Gastroesophageal sphincter (tissue), 4 donors: ENCODE measurements at regions not wholly inside any gene's neighbourhood (a gene's known extent, or its start where the extent isn't known, plus 50 kb on each side); places are given as distances from the start of the nearest gene placed in this dataset.

ENCODE experiments used
- ATAC-seq: fragments of 150-250 bp; one replicate; pipeline ENCODE4 v1.9.1; 2016; ENCODE audit warnings: mild to moderate bottlenecking, moderate library complexity
- H3K27ac ChIP-seq, 4 donors: fragments of 200-600 bp; sonication (generic) in 3 of 4; 1 replicate in 3 of 4; 2 replicates in 1 of 4; pipeline ENCODE4 v1.5.1; 2016 to 2019
- H3K27me3 ChIP-seq: fragments of 200-600 bp; sonication (generic); one replicate; pipeline ENCODE4 v1.5.1; 2019
- H3K36me3 ChIP-seq, 2 donors: fragments of 200-600 bp; sonication (generic); one replicate each; pipeline ENCODE4 v1.5.1; 2019; ENCODE audit warnings: control low read depth in 1 of 2
- H3K4me1 ChIP-seq, 3 donors: fragments of 200-600 bp; sonication (generic); 1 replicate in 2 of 3; 2 replicates in 1 of 3; pipeline ENCODE4 v1.5.1; 2016 to 2019; ENCODE audit warnings: control low read depth in 2 of 3
- H3K4me3 ChIP-seq, 2 donors: fragments of 200-600 bp; sonication (generic); one replicate each; pipeline ENCODE4 v1.5.1; 2019; ENCODE audit warnings: mild to moderate bottlenecking in 1 of 2, moderate library complexity in 1 of 2
- H3K9me3 ChIP-seq, 3 donors: fragments of 200-600 bp; sonication (generic); one replicate each; pipeline ENCODE4 v1.5.1; 2017 to 2019; ENCODE audit warnings: control low read depth in 2 of 3
- EP300 ChIP-seq: sonication (generic); formaldehyde crosslinking; IDR thresholded peaks from one replicate; pipeline ENCODE4 v1.6.1; 2017; ENCODE audit warnings: antibody characterized with exemption, mild to moderate bottlenecking
- POLR2A ChIP-seq, 2 donors: fragments of 450-650 bp; IDR thresholded peaks; one replicate each; pipeline ENCODE4 v1.6.1; 2017; ENCODE audit warnings: antibody characterized with exemption in 2 of 2, mild to moderate bottlenecking in 2 of 2, moderate library complexity in 1 of 2
- POLR2AphosphoS5 ChIP-seq: sonication (generic); formaldehyde crosslinking; IDR thresholded peaks from one replicate; pipeline ENCODE4 v1.6.1; 2017; ENCODE audit warnings: antibody characterized with exemption
- WGBS, 2 donors: methylation state at CpG; one replicate each; pipeline ENCODE4 v1.1.5; 2018; ENCODE audit warnings: low coverage in 1 of 2; 5-methylcytosine and 5-hydroxymethylcytosine counted together
- TF ChIP-seq, protein P1 (sequence below), 4 experiments: fragments of 200-600 bp in 2 of 4; fragments of 450-650 bp in 2 of 4; sonication (generic) in 1 of 4; IDR thresholded peaks; one replicate each; pipeline ENCODE4 v1.5.1; 2017 to 2019; ENCODE audit warnings: antibody characterized with exemption in 4 of 4, mild to moderate bottlenecking in 2 of 4, moderate library complexity in 2 of 4

DNA sequence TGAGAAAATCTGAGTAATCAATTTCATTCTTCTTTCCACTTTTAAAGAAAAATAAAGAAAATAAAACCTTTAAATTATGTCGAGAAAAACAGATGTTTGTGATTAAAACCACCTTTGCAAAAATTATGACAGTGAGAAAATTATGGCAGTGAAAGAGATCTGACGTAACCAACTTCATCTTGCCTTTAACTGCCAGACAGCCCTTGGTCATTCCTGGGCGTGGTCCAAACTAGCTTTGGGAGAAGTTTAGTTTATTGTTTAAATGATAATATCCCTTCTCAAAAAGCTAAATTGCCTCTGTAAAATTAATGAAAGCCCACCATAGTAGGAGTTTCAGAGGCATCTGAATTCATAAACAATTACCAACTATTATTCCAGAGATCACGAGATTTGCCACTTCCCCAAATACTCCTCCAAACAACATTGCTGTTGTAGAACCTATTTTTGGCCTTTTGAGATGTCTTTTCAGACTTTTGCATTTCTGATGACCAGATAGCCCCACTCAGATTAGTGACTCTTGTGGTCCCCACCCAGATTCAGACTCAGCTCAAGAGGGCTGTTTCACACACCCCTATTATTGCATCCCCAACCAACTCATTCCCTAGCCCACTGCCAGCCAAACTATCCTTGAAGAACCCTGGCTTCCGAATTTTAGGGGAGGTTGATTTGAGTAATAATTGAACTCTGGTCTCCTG, 664.4 kb upstream of the CBLB start:
- no peaks in the 10 kb centered on the region for H3K27me3 ChIP-seq
- H3K27ac ChIP-seq, result no peak overlapping the region
- TF ChIP-seq POLR2AphosphoS5, result no peak
- TF ChIP-seq, protein P1, sequence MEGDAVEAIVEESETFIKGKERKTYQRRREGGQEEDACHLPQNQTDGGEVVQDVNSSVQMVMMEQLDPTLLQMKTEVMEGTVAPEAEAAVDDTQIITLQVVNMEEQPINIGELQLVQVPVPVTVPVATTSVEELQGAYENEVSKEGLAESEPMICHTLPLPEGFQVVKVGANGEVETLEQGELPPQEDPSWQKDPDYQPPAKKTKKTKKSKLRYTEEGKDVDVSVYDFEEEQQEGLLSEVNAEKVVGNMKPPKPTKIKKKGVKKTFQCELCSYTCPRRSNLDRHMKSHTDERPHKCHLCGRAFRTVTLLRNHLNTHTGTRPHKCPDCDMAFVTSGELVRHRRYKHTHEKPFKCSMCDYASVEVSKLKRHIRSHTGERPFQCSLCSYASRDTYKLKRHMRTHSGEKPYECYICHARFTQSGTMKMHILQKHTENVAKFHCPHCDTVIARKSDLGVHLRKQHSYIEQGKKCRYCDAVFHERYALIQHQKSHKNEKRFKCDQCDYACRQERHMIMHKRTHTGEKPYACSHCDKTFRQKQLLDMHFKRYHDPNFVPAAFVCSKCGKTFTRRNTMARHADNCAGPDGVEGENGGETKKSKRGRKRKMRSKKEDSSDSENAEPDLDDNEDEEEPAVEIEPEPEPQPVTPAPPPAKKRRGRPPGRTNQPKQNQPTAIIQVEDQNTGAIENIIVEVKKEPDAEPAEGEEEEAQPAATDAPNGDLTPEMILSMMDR (IDR thresholded peaks at IDR 0.05), result no peak
- peaks cover 0 to 6% (median 0%) of the 10 kb centered on the region in 3 donors for H3K9me3 ChIP-seq
- H3K4me3 ChIP-seq, result no peak overlapping the region
- H3K36me3 ChIP-seq, result no peaks in the 10 kb centered on the region
- WGBS, 2 donors, result 67 to 77% methylated on average over 4 to 5 of the region's 5 CpGs
- no peak for ATAC-seq
- no peaks in the 10 kb centered on the region for H3K4me1 ChIP-seq

DNA sequence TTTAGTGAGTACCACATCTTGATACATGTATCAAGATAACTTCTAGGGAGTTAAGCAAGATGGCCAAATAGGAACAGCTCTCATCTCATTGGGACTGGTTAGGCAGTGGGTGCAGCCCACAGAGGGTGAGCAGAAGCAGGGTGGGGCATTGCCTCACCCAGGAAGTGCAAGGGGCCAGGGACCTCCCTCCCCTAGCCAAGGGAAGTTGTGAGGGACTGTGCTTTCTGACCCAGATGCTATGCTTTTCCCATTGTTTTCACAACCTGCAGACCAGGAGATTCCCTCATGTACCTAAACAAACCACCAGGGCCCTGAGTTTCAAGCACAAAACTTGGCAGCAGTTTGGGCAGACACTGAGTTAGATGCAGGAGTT, 665.0 kb upstream of the CBLB start:
- H3K4me3 ChIP-seq, result no peak overlapping the region
- no peak for TF ChIP-seq EP300
- no peak for TF ChIP-seq POLR2AphosphoS5
- TF ChIP-seq, protein P1 (IDR thresholded peaks at IDR 0.05), result no peak
- TF ChIP-seq POLR2A (IDR thresholded peaks at IDR 0.05), result no peak
- no peak for ATAC-seq

DNA sequence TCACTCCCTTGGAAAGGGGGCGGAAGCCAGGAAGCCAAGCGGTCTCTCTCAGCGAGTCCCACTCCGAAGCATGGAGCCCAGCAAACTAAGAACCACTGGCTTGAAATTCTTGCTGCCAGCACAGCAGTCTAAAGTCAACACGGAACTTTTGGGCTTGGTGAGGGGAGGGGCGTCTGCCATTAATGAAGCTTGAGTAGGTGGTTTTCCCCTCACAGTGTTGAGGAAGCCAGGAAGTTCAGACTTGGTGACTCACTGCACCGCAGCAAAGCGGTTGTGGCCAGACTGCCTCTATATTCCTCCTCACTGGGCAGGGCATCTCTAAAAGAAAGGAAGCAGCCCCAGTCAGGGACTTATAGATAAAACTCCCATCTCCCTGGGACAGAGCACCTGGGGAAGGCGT, 665.4 kb upstream of the CBLB start:
- H3K27me3 ChIP-seq, result no peaks in the 10 kb centered on the region
- no peaks in the 10 kb centered on the region for H3K36me3 ChIP-seq
- TF ChIP-seq POLR2AphosphoS5, result no peak
- TF ChIP-seq, protein P1 (IDR thresholded peaks at IDR 0.05), result no peak
- no peak for TF ChIP-seq EP300
- no peak for TF ChIP-seq POLR2A (IDR thresholded peaks at IDR 0.05)
- no peak overlapping the region for H3K4me3 ChIP-seq
- H3K27ac ChIP-seq, result no peak overlapping the region
- ATAC-seq, result no peak
- no peaks in the 10 kb centered on the region for H3K4me1 ChIP-seq
- 87 to 100% methylated on average over 2 to 3 of the region's 9 CpGs for WGBS, 2 donors
- H3K9me3 ChIP-seq, result peaks cover 0 to 6% (median 0%) of the 10 kb centered on the region in 3 donors

More for the DNA sequence above, 665.0 kb upstream of the CBLB start:
- no peaks in the 10 kb centered on the region for H3K4me1 ChIP-seq
- H3K36me3 ChIP-seq, result no peaks in the 10 kb centered on the region
- no peaks in the 10 kb centered on the region for H3K27me3 ChIP-seq
- H3K9me3 ChIP-seq, result peaks cover 0 to 6% (median 0%) of the 10 kb centered on the region in 3 donors
- H3K27ac ChIP-seq, result no peak overlapping the region

DNA sequence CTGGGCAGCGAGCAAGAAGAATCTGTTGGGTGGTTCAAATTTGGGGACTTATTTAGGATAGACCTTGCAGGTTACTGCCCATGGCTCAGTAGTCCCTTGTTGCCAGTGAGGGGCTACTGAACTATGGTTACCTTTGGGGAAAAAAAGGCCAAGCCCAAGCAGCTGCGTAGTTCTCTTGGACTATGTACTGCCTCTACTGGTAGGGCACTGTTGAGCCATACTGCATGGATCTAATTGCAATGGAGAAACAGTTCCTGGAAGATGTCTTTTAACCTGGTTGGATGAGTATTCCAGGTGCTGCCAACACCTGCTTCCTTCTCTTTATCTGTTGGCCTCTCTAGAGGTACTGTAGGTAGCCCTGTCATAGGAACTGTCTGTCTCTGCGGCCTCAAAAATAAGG, 671.9 kb upstream of the CBLB start:
- H3K27ac ChIP-seq, result no peak overlapping the region
- no peaks in the 10 kb centered on the region for H3K36me3 ChIP-seq
- no peak for ATAC-seq
- H3K9me3 ChIP-seq, result peaks cover 0 to 6% (median 0%) of the 10 kb centered on the region in 3 donors
- no peaks in the 10 kb centered on the region for H3K4me1 ChIP-seq
- TF ChIP-seq EP300 (no peak), POLR2A (IDR thresholded peaks at IDR 0.05) (no peak), POLR2AphosphoS5 (no peak)
- TF ChIP-seq, protein P1 (IDR thresholded peaks at IDR 0.05), result no peak
- WGBS, 2 donors, result 89% methylated on average over 3 of the region's 3 CpGs; no CpG with 5 or more reads in 1 of the 2 donors
- H3K4me3 ChIP-seq, result no peak overlapping the region
- no peaks in the 10 kb centered on the region for H3K27me3 ChIP-seq

DNA sequence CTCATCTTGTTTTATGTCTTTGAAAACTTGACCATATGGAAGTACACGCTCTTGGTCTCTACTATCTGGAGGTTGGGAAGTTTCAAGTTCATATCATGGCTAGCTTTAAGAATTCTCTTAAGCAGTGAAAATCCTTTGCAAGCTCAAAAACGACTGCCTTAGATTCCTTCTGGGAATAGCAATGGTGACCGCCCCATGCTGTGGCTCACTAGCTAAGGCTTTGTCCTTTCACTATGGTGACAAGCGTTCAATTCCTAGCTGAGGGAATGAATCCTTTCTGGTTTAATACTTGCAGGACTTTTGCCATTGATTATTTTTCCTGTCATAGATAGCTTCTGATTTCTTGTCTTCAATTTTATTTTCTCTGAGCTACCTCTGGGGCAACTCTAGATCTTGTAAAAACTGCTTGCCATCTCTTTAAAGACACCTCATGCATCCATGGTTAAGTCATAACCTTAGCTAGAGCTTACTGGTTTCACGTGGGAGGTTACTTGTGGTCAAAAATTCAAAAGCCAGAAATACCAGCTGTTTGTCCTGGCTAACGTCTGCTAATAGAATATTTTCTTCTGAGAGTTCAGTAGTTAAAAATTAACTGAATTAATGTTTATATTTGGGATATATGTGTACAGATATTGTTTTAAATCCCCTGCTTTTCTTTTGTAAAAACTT, 673.4 kb upstream of the CBLB start:
- no peaks in the 10 kb centered on the region for H3K27me3 ChIP-seq
- no peaks in the 10 kb centered on the region for H3K4me1 ChIP-seq
- H3K36me3 ChIP-seq, result no peaks in the 10 kb centered on the region
- H3K4me3 ChIP-seq, result no peak overlapping the region
- 65 to 75% methylated on average over 6 of the region's 6 CpGs for WGBS, 2 donors
- H3K9me3 ChIP-seq, result peaks cover 0 to under 1% (median 0%) of the 10 kb centered on the region in 3 donors
- no peak overlapping the region for H3K27ac ChIP-seq
- ATAC-seq, result no peak
- TF ChIP-seq EP300 (no peak), POLR2AphosphoS5 (no peak), POLR2A (IDR thresholded peaks at IDR 0.05) (no peak)
- TF ChIP-seq, protein P1 (IDR thresholded peaks at IDR 0.05), result no peak
